Activated T-cell treated with anti-CD3 and anti-CD28 coated beads, Interleukin-2, amount 50 U/mL, for 72 hours (primary cell): ENCODE measurements at regions not wholly inside any gene's neighbourhood (a gene's known extent, or its start where the extent isn't known, plus 50 kb on each side); places are given as distances from the start of the nearest gene placed in this dataset.

ENCODE experiments used
- ATAC-seq, 2 donors: fragments of 150-1000 bp; cut with Tn5 transposase; replicated peaks in 1 of 2; 2 replicates each; pipeline ENCODE4 v1.10.0; 2021; ENCODE audit warnings: moderate library complexity in 2 of 2, mild to moderate bottlenecking in 1 of 2
- DNase-seq, 2 donors: peaks; one replicate each; pipeline ENCODE4 v3.0.0; 2021 to 2022; ENCODE audit warnings: mixed read lengths in 1 of 2
- H3K27ac Mint-ChIP-seq: one replicate; pipeline ENCODE4 v1.8.0; 2022; ENCODE audit warnings: mild to moderate bottlenecking, moderate library complexity, mixed read lengths
- H3K27me3 Mint-ChIP-seq: one replicate; pipeline ENCODE4 v1.8.0; 2022; ENCODE audit warnings: low read depth, mixed read lengths
- H3K36me3 Mint-ChIP-seq, 2 donors: one replicate each; pipeline ENCODE4 v1.8.0; 2022; ENCODE audit warnings: mixed read lengths in 2 of 2, mild to moderate bottlenecking in 1 of 2; ENCODE audit not compliant: insufficient read depth in 2 of 2
- H3K4me1 Mint-ChIP-seq: one replicate; pipeline ENCODE4 v1.8.0; 2022; ENCODE audit warnings: low read depth, mixed read lengths
- H3K4me3 Mint-ChIP-seq, 2 donors: one replicate each; pipeline ENCODE4 v1.8.0; 2022; ENCODE audit warnings: mild to moderate bottlenecking in 2 of 2, mixed read lengths in 2 of 2, moderate library complexity in 2 of 2
- H3K9me3 Mint-ChIP-seq, 2 donors: one replicate each; pipeline ENCODE4 v1.8.0; 2022; ENCODE audit warnings: mixed read lengths in 2 of 2

DNA sequence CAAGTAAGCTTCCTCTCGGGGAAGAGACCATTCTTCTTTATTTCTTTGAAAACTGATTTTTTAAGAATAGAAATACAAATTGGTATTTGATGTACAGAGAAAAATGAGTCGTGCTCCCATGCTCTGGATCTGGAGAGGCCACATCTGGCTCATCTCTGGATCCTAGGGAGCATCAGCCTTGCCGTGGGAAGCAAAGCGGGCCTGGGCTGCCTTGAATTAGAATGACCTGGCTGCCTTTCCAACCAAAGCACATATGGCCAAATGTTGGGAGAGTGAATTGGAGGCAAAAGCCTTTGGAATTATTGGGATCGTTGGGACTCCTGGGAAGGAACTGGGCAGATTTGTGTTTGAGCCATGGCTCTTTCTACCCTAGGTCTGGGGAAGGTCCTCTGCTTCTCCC lies 80.0 kb downstream of the SLC25A47 start:
- Mint-ChIP-seq H3K9me3 (no peaks in the 10 kb centered on the region), H3K36me3 (peaks cover 0 to 1% of the 10 kb centered on the region in 2 donors), H3K4me1 (peaks cover 44% of the 10 kb centered on the region), H3K27me3 (no peaks in the 10 kb centered on the region), H3K27ac (no peak overlapping the region), H3K4me3 (no peak overlapping the region)
- no peak for ATAC-seq
- no peak for DNase-seq

DNA sequence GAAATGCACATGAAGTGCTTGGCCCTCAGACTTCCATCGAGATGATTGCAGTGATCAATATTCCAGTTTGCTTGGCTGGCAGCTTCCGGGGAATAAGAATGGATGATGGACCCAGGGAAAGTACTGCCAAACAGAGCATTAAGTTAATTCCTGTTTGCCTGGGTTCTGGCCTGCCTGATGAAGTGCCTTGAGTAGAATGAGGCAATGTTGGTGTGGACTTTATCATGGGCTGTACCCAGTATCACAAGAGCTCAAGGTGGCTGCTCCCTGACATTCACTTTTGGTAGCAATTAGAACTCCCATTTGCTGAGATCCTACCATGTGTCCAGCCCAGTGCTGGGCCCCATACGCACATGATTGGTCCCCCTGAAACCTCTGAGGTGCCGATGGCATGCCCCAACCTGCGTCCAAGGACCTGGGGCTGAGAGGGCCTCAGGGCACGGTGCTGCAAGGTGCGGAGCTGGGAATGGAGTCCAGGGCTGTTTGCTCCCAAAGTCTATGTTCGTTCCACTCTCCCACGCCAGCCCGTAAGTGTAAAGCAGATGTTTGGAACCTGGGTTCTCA lies 80.7 kb downstream of the SLC25A47 start:
- Mint-ChIP-seq H3K36me3 (peaks cover 0 to 1% of the 10 kb centered on the region in 2 donors), H3K4me3 (no peak overlapping the region), H3K27ac (no peak overlapping the region), H3K9me3 (no peaks in the 10 kb centered on the region), H3K27me3 (no peaks in the 10 kb centered on the region), H3K4me1 (peaks cover 44% of the 10 kb centered on the region)
- ATAC-seq, result no peak
- DNase-seq, result no peak

DNA sequence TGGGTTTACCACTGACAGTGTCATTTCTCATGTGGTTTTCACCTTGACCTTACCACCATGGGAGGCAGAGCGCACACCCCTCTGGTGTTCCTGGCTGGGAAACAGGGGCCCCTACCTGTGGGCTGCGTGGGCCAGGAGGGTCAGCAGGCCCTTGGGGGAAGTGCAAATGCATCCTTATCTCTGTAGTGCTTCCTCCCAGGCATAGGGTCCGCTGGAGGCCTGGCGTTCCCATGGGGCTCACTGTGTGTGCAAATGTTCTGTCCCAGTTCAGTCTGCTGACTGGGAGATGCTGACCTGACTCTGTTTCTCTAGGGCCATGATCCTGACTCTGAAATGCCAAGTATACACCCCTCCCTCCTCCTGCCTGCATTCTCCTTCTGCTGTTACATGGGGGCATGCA lies 81.3 kb downstream of the SLC25A47 start:
- H3K9me3 Mint-ChIP-seq, result no peaks in the 10 kb centered on the region
- peaks cover 40% of the 10 kb centered on the region for H3K4me1 Mint-ChIP-seq
- no peaks in the 10 kb centered on the region for H3K27me3 Mint-ChIP-seq
- H3K27ac Mint-ChIP-seq, result no peak overlapping the region
- no peak overlapping the region for H3K4me3 Mint-ChIP-seq
- no peak for DNase-seq
- ATAC-seq, result no peak
- H3K36me3 Mint-ChIP-seq, result peaks cover 0 to 1% of the 10 kb centered on the region in 2 donors

DNA sequence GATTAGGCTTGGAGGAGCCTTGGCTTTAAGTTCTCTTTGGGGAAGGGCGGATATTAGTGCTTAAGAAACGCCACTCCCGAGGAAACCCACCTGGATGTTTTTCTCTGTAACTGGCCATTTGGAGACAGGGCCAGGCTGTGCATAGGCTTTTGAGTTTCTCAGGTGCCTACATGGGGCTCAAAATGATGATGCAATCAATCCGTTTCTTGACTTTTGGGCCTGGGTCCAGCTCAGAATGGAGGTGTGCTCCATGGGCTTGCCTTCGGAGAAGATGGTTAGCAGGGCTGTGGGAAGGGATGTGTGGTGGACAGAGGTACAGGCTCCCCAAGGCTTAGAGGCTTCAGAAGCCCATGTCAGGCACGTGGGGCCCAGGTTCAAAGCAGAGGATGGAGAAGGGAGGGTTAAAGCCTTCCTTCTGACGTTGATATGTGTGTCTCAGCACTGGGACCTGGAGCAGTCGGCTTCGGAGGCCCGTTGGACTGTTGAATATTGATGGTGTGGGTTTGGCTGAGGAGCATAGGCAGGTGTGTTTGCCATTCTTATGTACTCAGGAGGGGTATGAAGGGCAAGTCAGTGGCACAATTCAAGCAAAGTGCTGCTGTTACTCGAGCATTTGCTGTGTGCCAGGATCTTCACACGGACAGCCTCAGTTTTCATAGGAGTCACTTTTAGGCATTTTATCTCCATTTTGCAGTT lies 82.8 kb downstream of the SLC25A47 start:
- Mint-ChIP-seq H3K9me3 (no peaks in the 10 kb centered on the region), H3K27me3 (no peaks in the 10 kb centered on the region), H3K36me3 (peaks cover 0 to 1% of the 10 kb centered on the region in 2 donors), H3K4me1 (peaks cover 36% of the 10 kb centered on the region), H3K27ac (no peak overlapping the region), H3K4me3 (no peak overlapping the region)
- no peak for DNase-seq
- no peak for ATAC-seq

DNA sequence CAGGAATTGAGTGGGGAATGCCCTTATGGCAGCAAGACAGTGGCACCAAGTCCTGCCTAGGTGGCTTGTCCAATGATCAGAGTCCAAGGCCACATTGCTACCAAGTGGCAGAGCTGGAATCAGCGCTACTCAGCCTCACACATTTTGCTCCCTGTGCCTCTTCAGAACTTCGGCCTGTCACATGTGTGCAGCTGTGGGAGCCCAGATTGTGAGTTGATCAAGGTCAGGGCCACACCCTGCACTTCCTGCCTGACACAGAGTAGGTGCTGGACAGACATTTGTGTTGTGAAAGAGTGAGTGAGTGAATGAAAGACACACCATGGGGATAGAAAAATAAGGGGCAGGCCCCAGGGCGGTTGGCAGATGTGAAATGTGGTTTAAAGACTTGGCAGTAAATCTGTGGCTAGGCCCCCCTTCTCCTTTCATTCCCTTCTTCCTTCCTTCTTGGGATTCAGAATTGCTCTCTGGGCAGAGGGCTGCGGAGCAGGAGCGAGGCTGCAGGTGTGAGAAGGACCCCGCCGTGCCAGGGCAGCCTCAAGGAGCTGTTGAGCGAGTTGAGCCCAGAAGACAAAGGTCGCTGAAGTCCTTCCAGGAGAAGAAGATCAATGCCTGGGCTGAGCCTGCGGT lies 83.5 kb downstream of the SLC25A47 start:
- peak; percentile 37 to 80 for ATAC-seq
- DNase-seq, result peak in 1 of 2 donors; percentile 19
- Mint-ChIP-seq H3K27ac (no peak overlapping the region), H3K4me1 (peaks cover 31% of the 10 kb centered on the region), H3K27me3 (no peaks in the 10 kb centered on the region), H3K9me3 (no peaks in the 10 kb centered on the region), H3K36me3 (no peaks in the 10 kb centered on the region), H3K4me3 (no peak overlapping the region)

DNA sequence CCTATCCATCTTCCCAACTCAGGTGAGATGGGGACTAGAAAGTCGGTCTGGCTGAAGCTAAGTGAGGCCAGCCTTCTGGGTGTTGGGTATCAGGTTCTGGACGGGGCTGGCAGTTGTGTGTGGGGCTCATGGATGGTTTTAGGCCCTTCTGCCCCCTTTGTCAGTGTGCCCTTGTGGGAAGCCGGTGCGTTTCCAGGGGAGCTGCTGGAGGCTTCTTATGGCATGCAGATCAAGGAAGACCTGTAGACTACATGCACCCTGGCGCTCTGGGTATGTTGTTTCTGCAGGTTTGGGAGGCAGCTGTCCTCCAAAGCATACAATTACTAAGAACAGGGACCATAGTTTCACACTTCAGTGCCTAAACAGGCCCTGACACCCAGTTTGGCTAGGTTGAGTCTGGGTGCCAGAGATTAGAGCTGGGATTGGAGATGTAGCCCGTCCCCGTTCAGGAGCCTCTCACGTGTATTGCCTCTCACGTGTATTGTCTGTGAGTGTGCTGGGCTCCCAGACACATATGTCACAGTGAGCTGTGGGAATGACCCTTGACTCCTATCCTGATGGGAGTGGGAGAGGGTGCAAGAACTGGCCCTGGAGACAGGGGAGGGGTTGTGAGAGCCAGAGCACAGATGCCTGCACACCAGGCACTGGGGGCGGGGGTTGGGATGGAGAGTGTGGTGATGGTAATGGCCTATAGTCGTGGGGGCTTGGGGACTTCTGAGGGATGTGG lies 84.4 kb downstream of the SLC25A47 start:
- H3K27me3 Mint-ChIP-seq, result no peaks in the 10 kb centered on the region
- H3K9me3 Mint-ChIP-seq, result no peaks in the 10 kb centered on the region
- H3K36me3 Mint-ChIP-seq, result no peaks in the 10 kb centered on the region
- H3K4me3 Mint-ChIP-seq, result no peak overlapping the region
- DNase-seq, result no peak
- no peak for ATAC-seq
- peaks cover 31% of the 10 kb centered on the region for H3K4me1 Mint-ChIP-seq
- no peak overlapping the region for H3K27ac Mint-ChIP-seq

DNA sequence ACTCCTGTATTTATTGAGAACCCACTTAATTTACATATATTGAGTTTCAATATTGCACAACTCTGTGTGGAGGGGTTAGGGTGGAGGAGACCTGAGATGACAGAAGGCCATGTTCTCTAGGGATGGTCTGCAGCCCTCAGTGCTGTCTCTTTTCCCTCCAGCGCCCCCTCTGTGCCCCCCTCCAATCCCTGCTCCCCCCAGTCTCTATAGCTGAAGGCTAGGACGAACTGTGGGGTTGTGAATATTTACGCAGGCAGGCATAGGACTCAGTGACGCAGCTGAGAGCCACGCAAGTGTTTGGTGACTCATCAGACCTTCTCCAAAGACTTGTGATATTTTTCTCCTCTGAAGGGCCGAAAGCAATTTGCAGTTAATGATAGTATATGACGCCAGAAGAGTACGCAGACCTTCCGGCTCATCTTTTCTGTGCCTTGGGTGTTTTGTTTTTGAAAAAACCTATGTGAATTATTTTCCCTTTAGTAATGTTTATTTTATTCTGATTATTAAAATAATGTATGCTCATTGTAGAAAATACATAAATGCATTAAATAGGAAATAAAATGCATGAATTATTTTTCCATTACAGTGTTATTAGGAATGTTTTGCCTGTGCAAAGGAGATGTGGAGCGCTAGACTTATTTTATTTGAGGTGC lies 85.3 kb downstream of the SLC25A47 start:
- DNase-seq, result no peak
- Mint-ChIP-seq H3K36me3 (no peaks in the 10 kb centered on the region), H3K27ac (no peak overlapping the region), H3K4me3 (no peak overlapping the region), H3K4me1 (peaks cover 31% of the 10 kb centered on the region), H3K27me3 (no peaks in the 10 kb centered on the region), H3K9me3 (no peaks in the 10 kb centered on the region)
- peak in 1 of 2 donors; percentile 38 for ATAC-seq

DNA sequence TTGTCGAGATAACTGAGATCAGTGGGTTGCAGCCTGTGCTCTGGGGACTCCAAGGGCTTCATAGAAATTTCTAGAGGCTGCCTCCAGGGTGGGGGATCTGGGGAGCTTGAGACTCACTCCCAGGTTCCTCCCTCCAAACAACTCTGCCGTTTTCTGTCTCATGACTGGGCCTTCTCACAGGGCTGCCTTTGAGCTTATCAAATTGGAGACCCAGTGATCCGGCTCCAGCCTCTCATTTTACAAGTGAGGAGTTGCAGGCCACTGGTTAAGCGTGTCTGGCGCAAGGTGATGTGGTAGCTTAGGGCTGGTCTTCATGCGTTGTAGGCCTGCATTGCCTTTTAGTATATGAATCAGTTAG lies 85.8 kb downstream of the SLC25A47 start:
- Mint-ChIP-seq H3K27me3 (no peaks in the 10 kb centered on the region), H3K27ac (no peak overlapping the region), H3K4me1 (peaks cover 31% of the 10 kb centered on the region), H3K4me3 (no peak overlapping the region), H3K9me3 (no peaks in the 10 kb centered on the region), H3K36me3 (no peaks in the 10 kb centered on the region)
- no peak for DNase-seq
- ATAC-seq, result no peak

DNA sequence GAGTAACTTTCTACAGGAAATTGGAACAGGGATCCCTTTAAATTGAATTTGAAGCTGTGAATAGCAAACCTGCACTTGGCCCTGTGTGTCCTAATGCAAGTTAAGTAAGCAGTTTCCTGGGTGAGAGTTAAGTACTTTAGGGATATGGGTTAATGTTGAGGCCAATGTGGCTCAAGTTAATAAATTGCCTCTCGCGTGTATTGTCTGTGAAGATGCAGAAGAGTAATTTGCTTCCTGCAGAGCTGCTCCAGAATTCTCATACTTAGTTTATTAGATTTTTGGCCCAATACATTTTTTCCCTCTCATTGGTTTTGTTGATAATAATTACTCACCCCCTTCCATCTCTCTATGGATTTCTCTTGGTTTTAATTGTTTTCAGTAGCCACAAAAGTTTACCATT lies 86.5 kb downstream of the SLC25A47 start:
- H3K9me3 Mint-ChIP-seq, result no peaks in the 10 kb centered on the region
- H3K27ac Mint-ChIP-seq, result no peak overlapping the region
- no peak overlapping the region for H3K4me3 Mint-ChIP-seq
- H3K4me1 Mint-ChIP-seq, result peaks cover 28% of the 10 kb centered on the region
- ATAC-seq (no peak), DNase-seq (no peak)
- no peaks in the 10 kb centered on the region for H3K27me3 Mint-ChIP-seq
- no peaks in the 10 kb centered on the region for H3K36me3 Mint-ChIP-seq

DNA sequence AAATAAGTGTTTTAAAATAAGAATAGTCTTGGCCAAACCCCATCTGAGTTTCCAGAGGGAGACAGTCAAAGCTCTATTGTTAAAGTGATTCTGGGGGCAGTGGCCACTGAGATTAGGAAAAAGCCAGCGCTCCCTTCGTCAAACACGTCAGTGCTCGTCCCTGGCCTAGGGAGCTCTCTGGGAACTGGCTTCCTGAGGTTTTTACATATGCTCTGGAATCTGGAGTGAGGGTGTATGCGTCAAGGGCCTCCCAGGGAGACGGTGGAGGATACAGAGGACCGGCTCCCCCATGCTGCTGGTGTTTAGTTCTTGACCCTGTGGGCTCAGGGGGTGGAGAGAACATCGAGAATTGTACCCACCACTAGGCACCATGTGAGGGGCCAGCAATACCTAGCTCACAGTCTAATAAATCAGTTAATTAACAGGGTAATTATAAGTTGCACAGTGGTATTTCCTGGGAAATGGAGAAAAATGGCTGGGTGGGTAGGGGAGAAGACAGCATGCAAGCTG lies 87.0 kb downstream of the SLC25A47 start:
- no peaks in the 10 kb centered on the region for H3K36me3 Mint-ChIP-seq
- ATAC-seq, result no peak
- no peaks in the 10 kb centered on the region for H3K9me3 Mint-ChIP-seq
- DNase-seq, result no peak
- H3K27me3 Mint-ChIP-seq, result no peaks in the 10 kb centered on the region
- H3K4me1 Mint-ChIP-seq, result peaks cover 24% of the 10 kb centered on the region
- no peak overlapping the region for H3K27ac Mint-ChIP-seq
- no peak overlapping the region for H3K4me3 Mint-ChIP-seq

DNA sequence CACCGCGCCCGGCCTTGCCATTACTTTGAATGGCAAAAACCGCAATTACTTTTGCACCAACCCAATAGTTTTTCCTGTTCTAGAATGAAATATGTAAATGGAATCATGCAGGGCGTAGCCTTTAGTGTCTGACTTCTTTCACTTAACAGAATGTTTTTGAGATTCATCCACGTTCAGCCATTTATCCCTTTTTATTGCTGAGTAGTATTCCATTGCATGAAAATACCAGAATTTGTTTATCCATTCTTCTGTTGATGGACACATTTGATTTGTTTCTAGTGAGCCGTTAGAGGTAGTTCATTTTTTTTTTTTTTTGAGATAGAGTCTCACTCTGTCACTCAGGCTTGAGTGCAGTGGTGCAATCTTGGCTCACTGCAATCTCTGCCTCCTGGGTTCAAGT lies 90.6 kb downstream of the SLC25A47 start:
- Mint-ChIP-seq H3K27me3 (no peaks in the 10 kb centered on the region), H3K27ac (no peak overlapping the region), H3K4me3 (no peak overlapping the region), H3K36me3 (no peaks in the 10 kb centered on the region), H3K4me1 (no peaks in the 10 kb centered on the region), H3K9me3 (no peaks in the 10 kb centered on the region)
- no peak for DNase-seq
- no peak for ATAC-seq

DNA sequence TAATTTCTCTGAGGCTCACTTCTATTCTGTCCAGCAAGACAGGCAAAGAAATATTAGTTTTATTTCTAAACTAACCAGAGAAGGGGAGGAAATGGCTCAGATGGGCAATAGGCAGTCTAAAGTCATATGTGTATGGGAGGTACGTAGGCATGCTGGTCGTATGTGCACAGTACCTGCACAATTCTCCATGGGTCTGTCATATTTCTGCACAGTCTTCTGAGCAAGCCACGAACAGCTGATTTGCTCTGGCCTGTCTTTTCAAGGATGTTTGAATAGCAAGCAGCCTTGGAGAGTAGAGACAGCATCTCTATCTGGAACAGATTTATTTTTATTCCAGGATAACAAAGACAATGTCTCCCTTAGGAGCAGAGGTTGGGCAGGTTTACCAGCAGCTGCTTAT lies 92.1 kb downstream of the SLC25A47 start:
- no peaks in the 10 kb centered on the region for H3K4me1 Mint-ChIP-seq
- DNase-seq (no peak), ATAC-seq (no peak)
- no peak overlapping the region for H3K27ac Mint-ChIP-seq
- H3K36me3 Mint-ChIP-seq, result peaks cover 1 to 2% of the 10 kb centered on the region in 2 donors
- no peak overlapping the region for H3K4me3 Mint-ChIP-seq
- H3K9me3 Mint-ChIP-seq, result no peaks in the 10 kb centered on the region
- H3K27me3 Mint-ChIP-seq, result no peaks in the 10 kb centered on the region
